ENCODE measurements at regions not wholly inside any gene's neighbourhood (a gene's known extent, or its start where the extent isn't known, plus 50 kb on each side); places are given as distances from the start of the nearest gene placed in this dataset.

DNA sequence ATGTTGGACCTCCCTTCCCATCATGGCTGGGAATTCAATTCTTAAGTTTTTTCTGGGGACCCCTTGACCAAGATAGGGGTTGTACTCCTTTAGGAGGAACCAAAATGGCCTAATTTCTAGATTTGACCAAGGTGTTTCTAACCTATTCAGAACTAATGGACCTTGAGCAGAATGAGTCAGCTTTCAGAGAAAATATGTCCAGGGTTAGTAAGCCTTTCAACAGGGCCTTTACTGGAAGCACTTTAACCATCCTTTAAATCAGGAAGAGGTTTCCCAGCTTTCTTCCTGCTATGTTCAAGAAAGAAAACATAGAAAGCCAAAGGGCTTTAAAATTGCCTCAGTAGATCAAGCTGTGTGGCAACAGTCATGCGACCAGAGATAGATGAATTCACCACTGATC lies 1184.9 kb upstream of the ACVR2A start:
- no peaks in the 10 kb centered on the region for H3K9me3 ChIP-seq (ENCODE audit: control insufficient read depth in 1 of 2, insufficient read depth in 1 of 2, low read length in 2 of 2)
- no peak overlapping the region for H3K4me3 Mint-ChIP-seq
- H3K36me3 Mint-ChIP-seq (ENCODE audit: low read depth), result no peaks in the 10 kb centered on the region
- no peaks in the 10 kb centered on the region for H3K27me3 ChIP-seq (ENCODE audit: control insufficient read depth in 1 of 2, insufficient read depth in 2 of 2, low read length in 2 of 2)
- no peak overlapping the region for H3K27ac ChIP-seq (ENCODE audit: low read depth in 1 of 2, low read length in 2 of 2)
- intact Hi-C loops (cut with DNase I, micrococcal nuclease), result no loop called here
- no peaks in the 10 kb centered on the region for H3K36me3 ChIP-seq (ENCODE audit: insufficient read depth, low read length)
- POLR2A ChIA-PET, result no interaction called here
- no peaks in the 10 kb centered on the region for H3K9me3 Mint-ChIP-seq
- H3K27ac Mint-ChIP-seq, result no peak overlapping the region
- TF ChIP-seq, protein P1, sequence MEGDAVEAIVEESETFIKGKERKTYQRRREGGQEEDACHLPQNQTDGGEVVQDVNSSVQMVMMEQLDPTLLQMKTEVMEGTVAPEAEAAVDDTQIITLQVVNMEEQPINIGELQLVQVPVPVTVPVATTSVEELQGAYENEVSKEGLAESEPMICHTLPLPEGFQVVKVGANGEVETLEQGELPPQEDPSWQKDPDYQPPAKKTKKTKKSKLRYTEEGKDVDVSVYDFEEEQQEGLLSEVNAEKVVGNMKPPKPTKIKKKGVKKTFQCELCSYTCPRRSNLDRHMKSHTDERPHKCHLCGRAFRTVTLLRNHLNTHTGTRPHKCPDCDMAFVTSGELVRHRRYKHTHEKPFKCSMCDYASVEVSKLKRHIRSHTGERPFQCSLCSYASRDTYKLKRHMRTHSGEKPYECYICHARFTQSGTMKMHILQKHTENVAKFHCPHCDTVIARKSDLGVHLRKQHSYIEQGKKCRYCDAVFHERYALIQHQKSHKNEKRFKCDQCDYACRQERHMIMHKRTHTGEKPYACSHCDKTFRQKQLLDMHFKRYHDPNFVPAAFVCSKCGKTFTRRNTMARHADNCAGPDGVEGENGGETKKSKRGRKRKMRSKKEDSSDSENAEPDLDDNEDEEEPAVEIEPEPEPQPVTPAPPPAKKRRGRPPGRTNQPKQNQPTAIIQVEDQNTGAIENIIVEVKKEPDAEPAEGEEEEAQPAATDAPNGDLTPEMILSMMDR (IDR thresholded peaks at IDR 0.05), result no peak
- H3K4me1 ChIP-seq (ENCODE audit: insufficient read depth, low read length), result no peaks in the 10 kb centered on the region
- CTCF ChIA-PET, result no interaction called here
- no peak overlapping the region for H3K4me3 ChIP-seq (ENCODE audit: low read length)
- H3K4me1 Mint-ChIP-seq (ENCODE audit: low read depth), result no peaks in the 10 kb centered on the region
- DNase-seq (no peak), ATAC-seq (ENCODE audit: poor library complexity) (no peak)
- H3K27me3 Mint-ChIP-seq, result no peaks in the 10 kb centered on the region

DNA sequence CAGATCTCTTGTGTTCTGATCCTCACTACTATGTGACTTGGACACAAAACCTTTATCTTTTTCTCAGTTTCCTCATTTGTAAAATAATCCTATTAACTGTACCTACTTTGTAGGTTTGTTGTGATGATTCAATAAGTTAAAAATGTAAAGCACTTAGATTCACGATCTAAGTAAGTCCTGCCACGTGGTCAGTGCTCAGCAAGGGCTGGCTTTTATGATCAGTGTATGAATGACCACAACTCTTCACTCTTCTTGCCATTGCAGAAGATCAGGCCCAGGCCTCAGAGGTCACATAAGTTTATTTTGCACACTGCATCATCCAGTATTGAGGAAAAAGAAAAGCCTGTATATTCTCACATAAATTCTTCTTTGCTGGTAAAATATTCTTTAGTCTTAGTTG lies 1192.5 kb upstream of the ACVR2A start:
- no peaks in the 10 kb centered on the region for H3K27me3 ChIP-seq (ENCODE audit: control insufficient read depth in 1 of 2, insufficient read depth in 2 of 2, low read length in 2 of 2)
- TF ChIP-seq, protein P1 (IDR thresholded peaks at IDR 0.05), result no peak
- no peaks in the 10 kb centered on the region for H3K36me3 Mint-ChIP-seq (ENCODE audit: low read depth)
- H3K36me3 ChIP-seq (ENCODE audit: insufficient read depth, low read length), result no peaks in the 10 kb centered on the region
- intact Hi-C loops (cut with DNase I, micrococcal nuclease), result no loop called here
- no peak for ATAC-seq (ENCODE audit: poor library complexity)
- ChIA-PET POLR2A (no interaction called here), CTCF (no interaction called here)
- no peak for DNase-seq
- H3K9me3 Mint-ChIP-seq, result no peaks in the 10 kb centered on the region
- no peak overlapping the region for H3K27ac ChIP-seq (ENCODE audit: low read depth in 1 of 2, low read length in 2 of 2)
- H3K27ac Mint-ChIP-seq, result no peak overlapping the region
- no peaks in the 10 kb centered on the region for H3K27me3 Mint-ChIP-seq
- H3K4me1 Mint-ChIP-seq (ENCODE audit: low read depth), result no peaks in the 10 kb centered on the region
- no peak overlapping the region for H3K4me3 ChIP-seq (ENCODE audit: low read length)
- no peaks in the 10 kb centered on the region for H3K4me1 ChIP-seq (ENCODE audit: insufficient read depth, low read length)
- no peaks in the 10 kb centered on the region for H3K9me3 ChIP-seq (ENCODE audit: control insufficient read depth in 1 of 2, insufficient read depth in 1 of 2, low read length in 2 of 2)
- H3K4me3 Mint-ChIP-seq, result no peak overlapping the region

DNA sequence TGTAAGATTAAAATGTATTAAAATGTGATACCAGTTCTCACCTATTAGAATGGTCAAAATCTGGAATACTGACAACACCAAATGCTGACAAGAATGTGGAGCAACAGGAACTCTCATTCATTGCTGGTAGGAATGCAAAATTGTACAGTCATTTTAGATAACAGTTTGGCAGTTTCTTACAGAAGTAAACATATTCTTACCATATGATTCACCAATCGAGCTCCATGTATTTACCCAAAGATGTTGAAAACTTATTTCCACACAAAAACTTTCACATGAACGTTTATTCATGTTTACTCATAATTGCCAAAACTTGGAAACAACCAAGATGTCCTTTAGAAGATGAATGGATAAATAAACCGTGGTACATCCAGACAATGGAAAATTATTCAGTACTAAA lies 1193.5 kb upstream of the ACVR2A start:
- H3K27ac ChIP-seq (ENCODE audit: low read depth in 1 of 2, low read length in 2 of 2), result no peak overlapping the region
- ChIA-PET CTCF (no interaction called here), POLR2A (no interaction called here)
- ATAC-seq (ENCODE audit: poor library complexity), result no peak
- H3K27me3 ChIP-seq (ENCODE audit: control insufficient read depth in 1 of 2, insufficient read depth in 2 of 2, low read length in 2 of 2), result no peaks in the 10 kb centered on the region
- intact Hi-C loops (cut with DNase I, micrococcal nuclease), result no loop called here
- Mint-ChIP-seq H3K27ac (no peak overlapping the region), H3K4me3 (no peak overlapping the region), H3K27me3 (no peaks in the 10 kb centered on the region), H3K36me3 (ENCODE audit: low read depth) (no peaks in the 10 kb centered on the region), H3K9me3 (no peaks in the 10 kb centered on the region), H3K4me1 (ENCODE audit: low read depth) (no peaks in the 10 kb centered on the region)
- H3K4me1 ChIP-seq (ENCODE audit: insufficient read depth, low read length), result no peaks in the 10 kb centered on the region
- no peak for DNase-seq
- H3K36me3 ChIP-seq (ENCODE audit: insufficient read depth, low read length), result no peaks in the 10 kb centered on the region
- TF ChIP-seq, protein P1 (IDR thresholded peaks at IDR 0.05), result no peak
- H3K4me3 ChIP-seq (ENCODE audit: low read length), result no peak overlapping the region
- no peaks in the 10 kb centered on the region for H3K9me3 ChIP-seq (ENCODE audit: control insufficient read depth in 1 of 2, insufficient read depth in 1 of 2, low read length in 2 of 2)
